Neuronal stem cell (in vitro differentiated cells): ENCODE measurements at regions not wholly inside any gene's neighbourhood (a gene's known extent, or its start where the extent isn't known, plus 50 kb on each side); places are given as distances from the start of the nearest gene placed in this dataset.
"Not testable (repeated sequence)": the region's sequence is repeated elsewhere in the genome, so short reads cannot be mapped to it uniquely, and the experiment has no call there.

ENCODE experiments used
- DNase-seq: peaks from one replicate; pipeline ENCODE4 v3.0.0-alpha.2; 2013; ENCODE audit warnings: low spot score
- H2AFZ ChIP-seq: one replicate; pipeline ENCODE4 v1.6.1; 2013; ENCODE audit warnings: mild to moderate bottlenecking, low read length, inconsistent platforms
- H2AK5ac ChIP-seq: 2 replicates; pipeline ENCODE4 v1.6.1; 2013; ENCODE audit warnings: low read depth, mild to moderate bottlenecking, inconsistent platforms, low read length, moderate library complexity, mixed read lengths
- H2BK120ac ChIP-seq: 2 replicates; pipeline ENCODE4 v1.6.1; 2013; ENCODE audit warnings: low read depth, mild to moderate bottlenecking, inconsistent platforms, low read length, moderate library complexity, mixed read lengths
- H2BK12ac ChIP-seq: one replicate; pipeline ENCODE4 v1.6.1; 2013; ENCODE audit warnings: low read length, inconsistent platforms
- H2BK15ac ChIP-seq: 2 replicates; pipeline ENCODE4 v1.6.1; 2013; ENCODE audit warnings: mild to moderate bottlenecking, low read length, inconsistent platforms, mixed read lengths
- H2BK5ac ChIP-seq: one replicate; pipeline ENCODE4 v1.6.1; 2013; ENCODE audit warnings: inconsistent platforms, mild to moderate bottlenecking, low read length, moderate library complexity
- H3K14ac ChIP-seq: one replicate; pipeline ENCODE4 v1.6.1; 2013; ENCODE audit warnings: low read length, inconsistent platforms
- H3K18ac ChIP-seq: 2 replicates; pipeline ENCODE4 v1.6.1; 2013; ENCODE audit warnings: low read length, inconsistent platforms
- H3K23ac ChIP-seq: 2 replicates; pipeline ENCODE4 v1.6.1; 2013; ENCODE audit warnings: low read depth, mild to moderate bottlenecking, mixed read lengths, low read length, inconsistent platforms; ENCODE audit not compliant: poor library complexity
- H3K27ac ChIP-seq: replicated peaks from 3 replicates; pipeline ENCODE4 v1.5.1; 2013; ENCODE audit warnings: low read length, inconsistent platforms
- H3K27me3 ChIP-seq, 3 experiments: 2 replicates each; pipeline ENCODE4 v1.6.1; 2013; ENCODE audit warnings: low read length in 3 of 3, mild to moderate bottlenecking in 2 of 3, inconsistent platforms in 1 of 3, low read depth in 1 of 3, mixed read lengths in 1 of 3, moderate library complexity in 1 of 3; ENCODE audit not compliant: control insufficient read depth in 3 of 3, insufficient read depth in 3 of 3
- H3K36me3 ChIP-seq, 2 donors: replicated peaks in 1 of 2; 2 replicates each; pipeline ENCODE4 v1.6.1; 2013; ENCODE audit warnings: low read length in 2 of 2; ENCODE audit not compliant: control insufficient read depth in 2 of 2, insufficient read depth in 2 of 2
- H3K4ac ChIP-seq: 2 replicates; pipeline ENCODE4 v1.6.1; 2013; ENCODE audit warnings: inconsistent platforms, mild to moderate bottlenecking, low read length, moderate library complexity
- H3K4me1 ChIP-seq, 2 donors: 1 replicate in 1 of 2; 2 replicates in 1 of 2; pipeline ENCODE4 v1.6.1; 2013; ENCODE audit warnings: low read length in 2 of 2, low read depth in 1 of 2; ENCODE audit not compliant: control insufficient read depth in 2 of 2, insufficient read depth in 1 of 2
- H3K4me2 ChIP-seq: one replicate; pipeline ENCODE4 v1.6.1; 2013; ENCODE audit warnings: mild to moderate bottlenecking, low read length, inconsistent platforms; ENCODE audit not compliant: insufficient read depth, poor library complexity, severe bottlenecking
- H3K4me3 ChIP-seq, 2 donors: 2 replicates each; pipeline ENCODE4 v1.5.1; 2013; ENCODE audit warnings: low read length in 2 of 2, mild to moderate bottlenecking in 2 of 2, inconsistent platforms in 1 of 2, moderate library complexity in 1 of 2
- H3K79me1 ChIP-seq: one replicate; pipeline ENCODE4 v1.6.1; 2013; ENCODE audit warnings: low read depth, mild to moderate bottlenecking, inconsistent platforms, low read length, moderate library complexity
- H3K9ac ChIP-seq: one replicate; pipeline ENCODE4 v1.6.1; 2013; ENCODE audit warnings: mild to moderate bottlenecking, low read depth, low read length, inconsistent platforms; ENCODE audit not compliant: poor library complexity
- H3K9me3 ChIP-seq, 2 donors: replicated peaks in 1 of 2; 2 replicates each; pipeline versions ENCODE3 to v1.6.1; 2013; ENCODE audit warnings: low read length in 2 of 2, mild to moderate bottlenecking in 2 of 2, inconsistent platforms in 1 of 2, low read depth in 1 of 2, mixed read lengths in 1 of 2, moderate library complexity in 1 of 2; ENCODE audit not compliant: control insufficient read depth in 2 of 2, insufficient read depth in 1 of 2
- H4K8ac ChIP-seq: one replicate; pipeline ENCODE4 v1.6.1; 2013; ENCODE audit warnings: low read depth, mild to moderate bottlenecking, inconsistent platforms, low read length, moderate library complexity
- H4K91ac ChIP-seq: one replicate; pipeline ENCODE4 v1.6.1; 2013; ENCODE audit warnings: low read length, low read depth, mild to moderate bottlenecking, inconsistent platforms; ENCODE audit not compliant: poor library complexity
- WGBS, 2 donors: extraction: QIAGEN DNeasy Blood & Tissue Kit; methylation state at CpG; one replicate each; pipeline ENCODE4 v1.1.7; 2013; ENCODE audit warnings: missing lambda C conversion rate in 2 of 2, mixed read lengths in 1 of 2; ENCODE audit not compliant: insufficient read length in 2 of 2, insufficient replicate concordance in 1 of 2; ENCODE audit errors: extremely low coverage in 2 of 2; 5-methylcytosine and 5-hydroxymethylcytosine counted together

DNA sequence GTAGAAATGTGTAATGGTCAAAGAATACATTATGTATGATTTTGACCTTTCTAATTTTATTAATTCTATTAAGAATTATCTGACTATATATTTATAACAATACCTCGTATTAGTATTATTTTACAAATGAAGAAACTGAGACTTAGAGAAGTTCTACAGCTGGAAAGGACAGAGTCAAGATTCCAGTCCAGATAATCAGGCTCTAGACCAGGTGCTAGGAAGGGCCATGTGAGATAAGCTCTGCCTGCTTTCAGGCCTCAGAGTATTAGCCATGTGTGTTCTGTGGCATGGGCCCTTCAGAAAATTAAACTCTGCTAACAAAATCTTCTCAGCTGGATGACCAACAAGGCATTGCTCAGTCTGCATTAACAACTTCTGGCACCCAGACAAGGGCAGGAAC lies 87.5 kb downstream of the CD200R1L start:
- Histone ChIP-seq H3K18ac (no peak overlapping the region), H3K27ac (no peak overlapping the region), H3K27me3 (no peaks in the 10 kb centered on the region), H3K4me3 (no peak overlapping the region), H2AK5ac (no peak overlapping the region), H3K9me3 (no peaks in the 10 kb centered on the region), H3K23ac (no peak overlapping the region), H3K79me1 (no peaks in the 10 kb centered on the region), H2BK12ac (no peak overlapping the region), H4K91ac (no peak overlapping the region), H3K14ac (no peak overlapping the region), H2BK15ac (no peak overlapping the region), H2BK120ac (no peak overlapping the region), H3K36me3 (no peaks in the 10 kb centered on the region), H4K8ac (no peak overlapping the region), H3K9ac (no peak overlapping the region), H2BK5ac (no peak overlapping the region), H2AFZ (no peak overlapping the region), H3K4me2 (no peak overlapping the region), H3K4ac (no peak overlapping the region), H3K4me1 (no peaks in the 10 kb centered on the region)
- no peak for DNase-seq
- no CpG with 5 or more reads among the region's 1 CpG for whole genome bisulfite sequencing, 2 donors

GRCh38 chr3:112757197-112757596 lies 89.5 kb downstream of the CD200R1L start:
- Histone ChIP-seq H2BK5ac (no peak overlapping the region), H3K9me3 (peaks cover 0 to 2% of the 10 kb centered on the region in 2 donors), H3K4me1 (no peaks in the 10 kb centered on the region), H3K4ac (no peak overlapping the region), H3K36me3 (no peaks in the 10 kb centered on the region), H2BK12ac (no peak overlapping the region), H3K4me3 (no peak overlapping the region), H3K18ac (no peak overlapping the region), H2AK5ac (no peak overlapping the region), H2AFZ (no peak overlapping the region), H3K23ac (no peak overlapping the region), H3K27ac (no peak overlapping the region), H3K14ac (no peak overlapping the region), H2BK120ac (no peak overlapping the region), H3K9ac (no peak overlapping the region), H3K79me1 (no peaks in the 10 kb centered on the region), H4K8ac (no peak overlapping the region), H3K27me3 (no peaks in the 10 kb centered on the region), H3K4me2 (no peak overlapping the region), H4K91ac (no peak overlapping the region), H2BK15ac (no peak overlapping the region)
- no peak for DNase-seq
- WGBS, 2 donors = no CpG with 5 or more reads among the region's 1 CpG

GRCh38 chr3:112755845-112756613 lies 90.6 kb downstream of the CD200R1L start:
- H2BK5ac ChIP-seq = no peak overlapping the region
- H2BK12ac ChIP-seq = no peak overlapping the region
- H2BK15ac ChIP-seq = no peak overlapping the region
- no peak overlapping the region for H3K14ac ChIP-seq
- H2BK120ac ChIP-seq = no peak overlapping the region
- H3K27ac ChIP-seq = no peak overlapping the region
- no peak overlapping the region for H3K23ac ChIP-seq
- H4K8ac ChIP-seq = no peak overlapping the region
- no peak overlapping the region for H3K4me2 ChIP-seq
- no peak overlapping the region for H3K9ac ChIP-seq
- no peak overlapping the region for H4K91ac ChIP-seq
- no CpG with 5 or more reads among the region's 4 CpGs for WGBS, 2 donors
- H3K27me3 ChIP-seq = no peaks in the 10 kb centered on the region
- no peak overlapping the region for H3K4me3 ChIP-seq
- no peaks in the 10 kb centered on the region for H3K4me1 ChIP-seq
- no peak for DNase-seq
- no peak overlapping the region for H3K4ac ChIP-seq
- no peaks in the 10 kb centered on the region for H3K79me1 ChIP-seq
- H3K18ac ChIP-seq = no peak overlapping the region
- H3K36me3 ChIP-seq = no peaks in the 10 kb centered on the region
- peaks cover 0 to 2% of the 10 kb centered on the region in 2 donors for H3K9me3 ChIP-seq
- H2AFZ ChIP-seq = no peak overlapping the region
- H2AK5ac ChIP-seq = no peak overlapping the region

- WGBS, 2 donors = no CpG with 5 or more reads among the region's 13 CpGs
- H3K4me3 ChIP-seq, H3K4ac ChIP-seq, H2AFZ ChIP-seq, H4K91ac ChIP-seq, H3K14ac ChIP-seq, H3K27ac ChIP-seq, H4K8ac ChIP-seq, H3K79me1 ChIP-seq, H3K36me3 ChIP-seq, H2BK12ac ChIP-seq, H2BK5ac ChIP-seq, H2BK120ac ChIP-seq, H3K23ac ChIP-seq, H2BK15ac ChIP-seq, H3K18ac ChIP-seq, H3K9me3 ChIP-seq, H3K27me3 ChIP-seq, H3K4me2 ChIP-seq, DNase-seq, H3K9ac ChIP-seq, H2AK5ac ChIP-seq, H3K4me1 ChIP-seq: not testable (repeated sequence)
Measured at GRCh38 chr3:112755046-112755445, 91.6 kb downstream of the CD200R1L start.
